HG03045 (cell line): ENCODE measurements at regions not wholly inside any gene's neighbourhood (a gene's known extent, or its start where the extent isn't known, plus 50 kb on each side); places are given as distances from the start of the nearest gene placed in this dataset.

Source experiments
- ATAC-seq: cut with Tn5 transposase; IDR thresholded peaks from one replicate; pipeline ENCODE4 v1.9.1; 2021; ENCODE audit warnings: mild to moderate bottlenecking, moderate library complexity; ENCODE audit not compliant: unreplicated experiment

GRCh38 chr2:39534095-39534711 lies 97.1 kb upstream of the MAP4K3 start:
- ATAC-seq = no peak

- no peak for ATAC-seq
These were observed 98.6 kb upstream of the MAP4K3 start for GRCh38 chr2:39535636-39536185.

- ATAC-seq = no peak
These were observed 100.1 kb upstream of the MAP4K3 start for GRCh38 chr2:39537150-39537549.

- ATAC-seq = no peak
These were observed 101.6 kb upstream of the MAP4K3 start for GRCh38 chr2:39538718-39539117.

- no peak for ATAC-seq
These were observed 103.3 kb upstream of the MAP4K3 start for GRCh38 chr2:39540414-39540813.

- no peak for ATAC-seq
These were observed 104.2 kb upstream of the MAP4K3 start for GRCh38 chr2:39541011-39541930.

GRCh38 chr2:39542523-39542922 lies 105.4 kb upstream of the MAP4K3 start:
- ATAC-seq = no peak

GRCh38 chr2:39545957-39546356 lies 108.9 kb upstream of the MAP4K3 start:
- ATAC-seq = no peak

GRCh38 chr2:39546409-39546808 lies 109.3 kb upstream of the MAP4K3 start:
- no peak for ATAC-seq

GRCh38 chr2:39546937-39547336 lies 109.9 kb upstream of the MAP4K3 start:
- no peak for ATAC-seq

GRCh38 chr2:39547811-39548719 lies 111.0 kb upstream of the MAP4K3 start:
- ATAC-seq = no peak

GRCh38 chr2:39549000-39549399 lies 111.9 kb upstream of the MAP4K3 start:
- ATAC-seq = no peak

GRCh38 chr2:39549718-39550464 lies 112.8 kb upstream of the MAP4K3 start:
- no peak for ATAC-seq

GRCh38 chr2:39550701-39551285 lies 113.7 kb upstream of the MAP4K3 start:
- no peak for ATAC-seq

- ATAC-seq = no peak
These were observed 106.8 kb upstream of the TMEM178A start for GRCh38 chr2:39558906-39559305.

GRCh38 chr2:39563572-39563971 lies 102.1 kb upstream of the TMEM178A start:
- no peak for ATAC-seq

- no peak for ATAC-seq
These were observed 98.2 kb upstream of the TMEM178A start for GRCh38 chr2:39567507-39567906.

- ATAC-seq = no peak
These were observed 97.6 kb upstream of the TMEM178A start for GRCh38 chr2:39568116-39568515.

- no peak for ATAC-seq
These were observed 97.1 kb upstream of the TMEM178A start for GRCh38 chr2:39568561-39569006.

GRCh38 chr2:39570130-39570555 lies 95.6 kb upstream of the TMEM178A start:
- no peak for ATAC-seq
